SK-N-MC (cell line): ENCODE measurements at regions not wholly inside any gene's neighbourhood (a gene's known extent, or its start where the extent isn't known, plus 50 kb on each side); places are given as distances from the start of the nearest gene placed in this dataset.

Source experiments
- EZH2 ChIP-seq: fragments of 200-600 bp; sonication (generic); IDR thresholded peaks from one replicate; pipeline ENCODE4 v1.6.1; 2017; ENCODE audit warnings: antibody characterized with exemption
- FOXP2 ChIP-seq: optimal IDR thresholded peaks from 2 replicates; pipeline ENCODE3; 2011; ENCODE audit warnings: mild to moderate bottlenecking, moderate library complexity; ENCODE audit not compliant: insufficient read depth; ENCODE audit errors: extremely low read length, control extremely low read depth
- POLR2AphosphoS5 ChIP-seq: IDR thresholded peaks from 2 replicates; pipeline ENCODE4 v1.6.1; 2012; ENCODE audit warnings: mild to moderate bottlenecking, low read depth, low read length, borderline replicate concordance

DNA sequence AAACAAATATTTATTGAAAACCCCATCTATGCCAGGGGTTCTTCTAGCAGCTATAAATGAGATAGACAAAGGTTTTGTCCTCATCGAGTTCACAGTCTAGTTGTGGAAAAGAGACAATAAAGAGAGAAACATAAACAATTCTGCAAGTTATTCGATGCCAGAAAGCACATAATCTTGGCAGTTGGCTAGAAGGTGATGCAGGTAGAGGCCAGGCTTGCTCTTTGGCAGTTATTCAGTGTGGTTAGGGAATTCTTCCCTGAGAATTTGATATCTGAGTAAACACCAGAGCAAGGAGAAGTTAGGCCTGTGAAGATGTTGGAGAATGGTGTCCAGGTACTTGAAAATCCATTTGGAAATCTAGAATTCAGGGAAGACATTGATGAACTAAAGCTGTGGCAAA lies 547.4 kb downstream of the SLC4A3 start:
- TF ChIP-seq EZH2 (no peak), POLR2AphosphoS5 (no peak), FOXP2 (no peak)
